ENCODE measurements at regions not wholly inside any gene's neighbourhood (a gene's known extent, or its start where the extent isn't known, plus 50 kb on each side); places are given as distances from the start of the nearest gene placed in this dataset.

GRCh38 chr10:78178397-78178796, 144.7 kb downstream of the RPS24 start:
- 74 to 88% (median 76%) methylated on average over 6 to 8 of the region's 8 CpGs for WGBS, 4 donors
- Histone ChIP-seq H3K27ac (no peak overlapping the region), H3K9me3 (replicated peaks in 1 of 3) (no peaks in the 10 kb centered on the region), H3K27me3 (peaks cover 5% of the 10 kb centered on the region), H3K36me3 (replicated peaks in 1 of 2) (no peaks in the 10 kb centered on the region), H3K4me3 (no peak overlapping the region), H3K4me1 (replicated peaks in 1 of 2) (no peaks in the 10 kb centered on the region)
- DNase-seq: no peak
- intact Hi-C loops (cut with DNase I): no loop called here
- TF ChIP-seq, protein P1, sequence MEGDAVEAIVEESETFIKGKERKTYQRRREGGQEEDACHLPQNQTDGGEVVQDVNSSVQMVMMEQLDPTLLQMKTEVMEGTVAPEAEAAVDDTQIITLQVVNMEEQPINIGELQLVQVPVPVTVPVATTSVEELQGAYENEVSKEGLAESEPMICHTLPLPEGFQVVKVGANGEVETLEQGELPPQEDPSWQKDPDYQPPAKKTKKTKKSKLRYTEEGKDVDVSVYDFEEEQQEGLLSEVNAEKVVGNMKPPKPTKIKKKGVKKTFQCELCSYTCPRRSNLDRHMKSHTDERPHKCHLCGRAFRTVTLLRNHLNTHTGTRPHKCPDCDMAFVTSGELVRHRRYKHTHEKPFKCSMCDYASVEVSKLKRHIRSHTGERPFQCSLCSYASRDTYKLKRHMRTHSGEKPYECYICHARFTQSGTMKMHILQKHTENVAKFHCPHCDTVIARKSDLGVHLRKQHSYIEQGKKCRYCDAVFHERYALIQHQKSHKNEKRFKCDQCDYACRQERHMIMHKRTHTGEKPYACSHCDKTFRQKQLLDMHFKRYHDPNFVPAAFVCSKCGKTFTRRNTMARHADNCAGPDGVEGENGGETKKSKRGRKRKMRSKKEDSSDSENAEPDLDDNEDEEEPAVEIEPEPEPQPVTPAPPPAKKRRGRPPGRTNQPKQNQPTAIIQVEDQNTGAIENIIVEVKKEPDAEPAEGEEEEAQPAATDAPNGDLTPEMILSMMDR (IDR thresholded peaks at IDR 0.05): no peak
- TF ChIP-seq POLR2A (IDR thresholded peaks at IDR 0.05): no peak

- TF ChIP-seq, protein P1 (IDR thresholded peaks at IDR 0.05): no peak
- no peak for TF ChIP-seq POLR2A (IDR thresholded peaks at IDR 0.05)
- intact Hi-C loops (cut with DNase I): no loop called here
These were observed 145.3 kb downstream of the RPS24 start for GRCh38 chr10:78178940-78179339.

DNA sequence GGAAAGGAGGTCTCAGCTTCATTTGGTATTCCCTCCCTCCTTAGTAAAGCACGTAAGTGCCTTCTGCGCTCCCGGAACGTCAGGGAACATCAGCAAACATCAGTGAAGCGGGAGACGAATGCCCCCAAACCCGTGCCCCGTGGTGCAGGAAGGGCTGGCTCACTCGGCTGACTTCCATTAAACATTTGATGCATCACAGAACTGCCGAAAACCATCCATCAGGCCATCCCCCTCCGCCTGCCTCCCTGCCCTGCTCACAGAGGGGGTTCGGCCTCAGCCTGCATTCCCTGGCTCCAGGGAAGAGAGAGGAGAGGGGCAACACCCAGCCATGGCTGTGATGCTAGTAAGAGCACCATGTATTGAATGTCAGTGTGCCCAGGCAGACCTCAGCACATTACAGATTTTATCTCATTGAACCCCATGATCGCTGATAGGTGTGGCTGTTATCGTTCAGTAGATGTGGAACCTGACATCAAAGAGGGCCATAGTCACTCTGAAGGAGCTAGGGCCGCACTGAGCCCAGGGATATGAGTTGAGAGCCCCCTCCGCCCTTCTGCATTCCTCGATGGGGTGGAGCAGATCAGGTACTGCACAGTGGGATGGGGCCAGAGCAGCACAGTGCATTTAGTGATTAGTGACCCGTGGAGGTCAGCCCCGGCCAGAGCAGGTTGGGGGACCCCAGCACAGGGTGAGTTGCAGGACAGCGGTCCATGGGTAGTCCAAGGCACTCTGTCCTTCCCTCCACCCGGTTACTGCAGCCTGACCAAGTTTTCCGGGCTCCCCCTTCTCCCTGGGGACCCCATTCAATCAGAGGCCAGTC, 146.4 kb downstream of the RPS24 start:
- Histone ChIP-seq H3K4me3 (no peak overlapping the region), H3K9me3 (replicated peaks in 1 of 3) (no peaks in the 10 kb centered on the region), H3K27ac (no peak overlapping the region), H3K4me1 (replicated peaks in 1 of 2) (no peaks in the 10 kb centered on the region), H3K36me3 (replicated peaks in 1 of 2) (no peaks in the 10 kb centered on the region), H3K27me3 (peaks cover 5% of the 10 kb centered on the region)
- WGBS, 4 donors: 77 to 83% (median 79%) methylated on average over 18 to 22 of the region's 22 CpGs
- no peak for DNase-seq
- TF ChIP-seq POLR2A (IDR thresholded peaks at IDR 0.05): no peak
- TF ChIP-seq, protein P1 (IDR thresholded peaks at IDR 0.05): no peak
- intact Hi-C loops (cut with DNase I): no loop called here

More at GRCh38 chr10:78178940-78179339, 145.3 kb downstream of the RPS24 start:
- Histone ChIP-seq H3K27me3 (peaks cover 5% of the 10 kb centered on the region), H3K9me3 (replicated peaks in 1 of 3) (no peaks in the 10 kb centered on the region), H3K27ac (no peak overlapping the region), H3K36me3 (replicated peaks in 1 of 2) (no peaks in the 10 kb centered on the region), H3K4me3 (no peak overlapping the region), H3K4me1 (replicated peaks in 1 of 2) (no peaks in the 10 kb centered on the region)
- 49 to 62% (median 54%) methylated on average over 6 to 7 of the region's 7 CpGs for WGBS, 4 donors
- peak in 4 of 7 donors; percentile 13 to 34 (median 22) for DNase-seq

DNA sequence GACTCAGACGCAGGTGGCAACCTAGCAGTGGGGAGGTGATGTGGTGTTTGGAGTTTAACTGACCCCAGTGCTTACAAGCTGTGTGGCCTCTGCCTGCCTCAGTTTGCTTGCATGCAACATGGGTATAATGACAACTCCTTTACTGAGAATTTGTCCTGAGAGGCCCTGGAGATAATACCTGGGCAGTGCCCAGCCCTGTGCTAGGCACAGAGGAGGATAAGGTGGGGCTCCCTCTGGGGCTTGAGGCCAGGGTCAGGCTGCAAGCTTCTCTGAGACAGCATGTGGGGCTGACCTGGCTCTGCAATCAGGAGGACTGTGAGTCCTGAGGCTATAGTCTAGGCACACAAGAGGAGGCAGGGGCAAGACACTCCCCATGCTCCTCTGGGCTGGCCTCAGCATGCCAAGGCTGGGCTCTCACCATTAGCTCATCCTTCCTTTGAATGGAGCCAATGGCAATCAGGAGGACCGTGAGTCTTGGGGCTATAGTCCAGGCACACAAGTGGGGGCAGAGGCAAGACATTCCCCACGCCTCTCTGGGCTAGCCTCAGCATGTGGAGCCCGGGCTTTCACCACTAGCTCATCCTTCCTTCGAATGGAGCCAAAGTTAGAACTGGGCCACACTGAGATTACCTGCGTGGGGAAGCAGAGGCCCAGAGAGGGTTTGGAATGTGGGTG, 147.9 kb downstream of the RPS24 start:
- intact Hi-C loops (cut with DNase I): no loop called here
- TF ChIP-seq, protein P1 (IDR thresholded peaks at IDR 0.05): no peak
- no peak for TF ChIP-seq POLR2A (IDR thresholded peaks at IDR 0.05)
- Histone ChIP-seq H3K36me3 (replicated peaks in 1 of 2) (no peaks in the 10 kb centered on the region), H3K27ac (no peak overlapping the region), H3K4me1 (replicated peaks in 1 of 2) (no peaks in the 10 kb centered on the region), H3K27me3 (peaks cover 5% of the 10 kb centered on the region), H3K4me3 (no peak overlapping the region), H3K9me3 (replicated peaks in 1 of 3) (no peaks in the 10 kb centered on the region)
- no peak for DNase-seq
- WGBS, 4 donors: 84 to 92% (median 89%) methylated on average over 6 of the region's 6 CpGs
